Osteocyte (in vitro differentiated cells): ENCODE measurements at regions not wholly inside any gene's neighbourhood (a gene's known extent, or its start where the extent isn't known, plus 50 kb on each side); places are given as distances from the start of the nearest gene placed in this dataset.

Experiments
- DNase-seq: peaks from one replicate; pipeline ENCODE4 v3.0.0; 2021; ENCODE audit warnings: mixed read lengths; ENCODE audit not compliant: unreplicated experiment; ENCODE audit errors: extremely low spot score
- H3K27ac Mint-ChIP-seq: one replicate; pipeline ENCODE4 v1.8.0; 2021; ENCODE audit warnings: mild to moderate bottlenecking, mixed read lengths; ENCODE audit not compliant: unreplicated experiment
- H3K27me3 Mint-ChIP-seq: one replicate; pipeline ENCODE4 v1.8.0; 2021; ENCODE audit warnings: mixed read lengths; ENCODE audit not compliant: unreplicated experiment
- H3K36me3 Mint-ChIP-seq: one replicate; pipeline ENCODE4 v1.8.0; 2021; ENCODE audit warnings: mixed read lengths; ENCODE audit not compliant: unreplicated experiment
- H3K4me1 Mint-ChIP-seq: one replicate; pipeline ENCODE4 v1.8.0; 2021; ENCODE audit warnings: mixed read lengths; ENCODE audit not compliant: unreplicated experiment
- H3K4me3 Mint-ChIP-seq: one replicate; pipeline ENCODE4 v1.8.0; 2021; ENCODE audit warnings: mild to moderate bottlenecking, moderate library complexity, mixed read lengths; ENCODE audit not compliant: unreplicated experiment
- H3K9me3 Mint-ChIP-seq: one replicate; pipeline ENCODE4 v1.8.0; 2021; ENCODE audit warnings: mixed read lengths; ENCODE audit not compliant: unreplicated experiment
- TF ChIP-seq, protein P1 (sequence below): fragments of 200-600 bp; sonication (generic); IDR thresholded peaks from 2 replicates; pipeline ENCODE4 v1.5.0; 2021; ENCODE audit warnings: antibody characterized with exemption, mild to moderate bottlenecking, moderate library complexity

- no peaks in the 10 kb centered on the region for H3K36me3 Mint-ChIP-seq
- H3K27me3 Mint-ChIP-seq, result no peaks in the 10 kb centered on the region
- H3K27ac Mint-ChIP-seq, result no peak overlapping the region
- H3K4me3 Mint-ChIP-seq, result no peak overlapping the region
- no peaks in the 10 kb centered on the region for H3K4me1 Mint-ChIP-seq
- H3K9me3 Mint-ChIP-seq, result no peaks in the 10 kb centered on the region
- no peak for DNase-seq
- TF ChIP-seq, protein P1, sequence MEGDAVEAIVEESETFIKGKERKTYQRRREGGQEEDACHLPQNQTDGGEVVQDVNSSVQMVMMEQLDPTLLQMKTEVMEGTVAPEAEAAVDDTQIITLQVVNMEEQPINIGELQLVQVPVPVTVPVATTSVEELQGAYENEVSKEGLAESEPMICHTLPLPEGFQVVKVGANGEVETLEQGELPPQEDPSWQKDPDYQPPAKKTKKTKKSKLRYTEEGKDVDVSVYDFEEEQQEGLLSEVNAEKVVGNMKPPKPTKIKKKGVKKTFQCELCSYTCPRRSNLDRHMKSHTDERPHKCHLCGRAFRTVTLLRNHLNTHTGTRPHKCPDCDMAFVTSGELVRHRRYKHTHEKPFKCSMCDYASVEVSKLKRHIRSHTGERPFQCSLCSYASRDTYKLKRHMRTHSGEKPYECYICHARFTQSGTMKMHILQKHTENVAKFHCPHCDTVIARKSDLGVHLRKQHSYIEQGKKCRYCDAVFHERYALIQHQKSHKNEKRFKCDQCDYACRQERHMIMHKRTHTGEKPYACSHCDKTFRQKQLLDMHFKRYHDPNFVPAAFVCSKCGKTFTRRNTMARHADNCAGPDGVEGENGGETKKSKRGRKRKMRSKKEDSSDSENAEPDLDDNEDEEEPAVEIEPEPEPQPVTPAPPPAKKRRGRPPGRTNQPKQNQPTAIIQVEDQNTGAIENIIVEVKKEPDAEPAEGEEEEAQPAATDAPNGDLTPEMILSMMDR, result no peak
Observed at GRCh38 chr7:123401295-123401694, 133.1 kb downstream of the IQUB start.

DNA sequence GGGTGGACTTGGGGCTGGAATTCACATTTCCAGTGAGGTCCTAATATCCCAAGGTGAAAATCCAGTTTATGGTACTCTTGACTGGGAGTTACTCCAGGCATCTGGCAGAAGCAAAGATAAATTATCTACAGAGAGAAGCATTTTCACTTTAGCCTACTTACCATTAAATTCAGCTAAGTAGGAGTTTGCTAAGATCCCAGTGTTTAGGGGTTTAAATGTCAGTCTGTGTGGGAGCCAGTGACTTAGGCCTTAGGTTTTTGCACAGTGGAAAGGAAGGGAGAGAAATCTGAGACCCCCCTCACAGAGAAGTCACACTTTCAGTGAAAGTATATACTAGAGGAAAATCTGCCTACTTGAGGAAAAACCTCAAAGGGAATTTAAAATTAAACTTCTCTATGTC is 134.2 kb downstream of the IQUB start:
- Mint-ChIP-seq H3K27ac (no peak overlapping the region), H3K27me3 (no peaks in the 10 kb centered on the region), H3K9me3 (no peaks in the 10 kb centered on the region), H3K4me1 (no peaks in the 10 kb centered on the region), H3K4me3 (no peak overlapping the region), H3K36me3 (no peaks in the 10 kb centered on the region)
- TF ChIP-seq, protein P1, result no peak
- no peak for DNase-seq

DNA sequence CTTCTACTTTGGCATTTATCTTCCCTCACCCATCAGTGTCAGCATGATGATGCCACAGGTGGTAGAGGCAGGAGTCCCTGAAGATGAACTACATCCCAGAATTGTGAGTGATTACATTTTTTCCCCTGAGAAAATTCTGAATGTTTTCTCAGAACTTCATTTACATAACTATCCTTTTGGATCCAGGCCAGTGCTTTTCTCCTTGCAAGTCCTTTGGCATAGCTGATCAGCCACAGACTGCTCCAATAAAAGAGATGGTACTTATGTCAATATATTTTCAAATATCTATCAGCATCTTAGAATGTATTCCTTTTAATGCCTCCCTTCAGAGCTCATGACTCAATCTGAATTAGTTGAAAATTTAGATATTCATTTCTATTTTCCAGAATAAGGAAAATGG is 135.5 kb downstream of the IQUB start:
- TF ChIP-seq, protein P1, result no peak
- Mint-ChIP-seq H3K9me3 (no peaks in the 10 kb centered on the region), H3K4me3 (no peak overlapping the region), H3K36me3 (no peaks in the 10 kb centered on the region), H3K27me3 (no peaks in the 10 kb centered on the region), H3K4me1 (no peaks in the 10 kb centered on the region), H3K27ac (no peak overlapping the region)
- no peak for DNase-seq

DNA sequence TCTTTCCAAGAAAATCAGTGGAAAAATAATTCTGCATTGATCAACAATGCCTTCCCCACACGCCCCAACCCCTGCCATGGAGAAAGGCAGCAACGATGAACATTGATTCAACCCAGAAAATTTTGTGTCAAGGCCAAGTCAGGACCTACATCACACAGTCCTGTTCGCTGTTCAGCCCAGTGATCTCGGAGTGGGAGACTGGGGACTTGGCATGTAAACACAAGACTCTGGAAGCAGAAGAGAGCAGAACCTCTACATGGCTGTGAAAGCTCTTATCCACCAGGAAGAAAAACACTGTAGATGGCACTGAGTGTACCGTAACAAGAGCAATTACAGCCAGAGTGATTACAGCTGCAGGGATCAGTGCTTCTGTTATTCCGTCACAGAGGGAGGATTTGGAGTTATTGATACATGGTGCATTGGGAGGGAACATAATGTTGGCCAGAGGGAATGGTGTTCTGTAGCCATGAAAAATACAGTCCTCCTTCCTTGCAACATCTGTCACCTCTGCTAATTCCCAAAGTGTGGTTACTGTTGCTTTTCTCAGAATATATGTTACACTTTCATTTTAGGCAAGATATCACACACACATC is 136.6 kb downstream of the IQUB start:
- TF ChIP-seq, protein P1, result no peak
- Mint-ChIP-seq H3K4me3 (no peak overlapping the region), H3K9me3 (no peaks in the 10 kb centered on the region), H3K27me3 (no peaks in the 10 kb centered on the region), H3K36me3 (no peaks in the 10 kb centered on the region), H3K27ac (no peak overlapping the region), H3K4me1 (no peaks in the 10 kb centered on the region)
- DNase-seq, result no peak

GRCh38 chr7:123393623-123394022 is 140.8 kb downstream of the IQUB start:
- Mint-ChIP-seq H3K27ac (no peak overlapping the region), H3K9me3 (no peaks in the 10 kb centered on the region), H3K4me1 (no peaks in the 10 kb centered on the region), H3K4me3 (no peak overlapping the region), H3K36me3 (no peaks in the 10 kb centered on the region), H3K27me3 (no peaks in the 10 kb centered on the region)
- TF ChIP-seq, protein P1, result no peak
- DNase-seq, result no peak
